HCT116 (cell line): ENCODE measurements at regions not wholly inside any gene's neighbourhood (a gene's known extent, or its start where the extent isn't known, plus 50 kb on each side); places are given as distances from the start of the nearest gene placed in this dataset.

Experiments
- ATAC-seq: fragments of 200-7000 bp; cut with Tn5 transposase; 2 replicates; pipeline ENCODE4 v1.9.1; 2020; ENCODE audit warnings: mild to moderate bottlenecking, moderate library complexity
- BruUV-seq: library from RNA; stranded (reverse); fragments of 400-500 nt; replicated peaks from 2 replicates; lab custom pipeline; 2021; lab: Mats Ljungman, UMichigan
- CTCF ChIA-PET: fragments of 300-600 bp; sonication (Branson Sonifier 250); formaldehyde crosslinking; loops from one replicate; lab custom pipeline; 2021; ENCODE audit warnings: antibody characterized with exemption; lab: Charles Lee
- POLR2A ChIA-PET: fragments of 300-600, 350-600 bp; sonication (Branson Sonifier 250); formaldehyde crosslinking; loops from one replicate; lab custom pipeline; 2021; ENCODE audit warnings: antibody characterized with exemption; lab: Charles Lee
- RAD21 ChIA-PET, 2 experiments: fragments of 300-600 bp; sonication (Branson Sonifier 250); formaldehyde crosslinking; loops; one replicate each; lab custom pipeline; 2023; ENCODE audit warnings: low total read pairs in 2 of 2; ENCODE audit not compliant: uncharacterized antibody in 2 of 2, unreplicated experiment in 2 of 2, low non-redundant PET in 1 of 2; lab: Charles Lee
- DNase-seq: peaks from one replicate; pipeline ENCODE4 v3.0.0-alpha.2; 2010; ENCODE audit warnings: low read depth, low spot score
- H2AFZ ChIP-seq: fragments of 200-600 bp; shearing (Covaris generic), sonication (generic); 2 replicates; pipeline ENCODE4 v1.6.1; 2017; ENCODE audit warnings: low read depth, mixed run types, mixed read lengths, antibody characterized with exemption, low read length; ENCODE audit not compliant: poor library complexity, severe bottlenecking
- H3K27ac ChIP-seq: 2 replicates; pipeline ENCODE4 v1.5.1; 2012; ENCODE audit warnings: low read depth, low read length
- H3K27me3 ChIP-seq: fragments of 200-600 bp; sonication (generic); 2 replicates; pipeline ENCODE4 v1.6.1; 2016; ENCODE audit warnings: mixed run types, low read length, mixed read lengths; ENCODE audit not compliant: insufficient read depth
- H3K36me3 ChIP-seq, 2 experiments: fragments of 200-500 bp in 1 of 2; fragments of 200-600 bp in 1 of 2; sonication (Bioruptor generic) in 1 of 2; sonication (generic) in 1 of 2; 2 replicates each; pipeline versions ENCODE4 v1.5.1 to v1.6.1; 2014 to 2016; ENCODE audit warnings: low read length in 2 of 2, inconsistent platforms in 1 of 2, mixed read lengths in 1 of 2, mixed run types in 1 of 2; ENCODE audit not compliant: insufficient read depth in 2 of 2, control insufficient read depth in 1 of 2
- H3K4me1 ChIP-seq, 2 experiments: fragments of 200-600 bp in 1 of 2; sonication (generic) in 1 of 2; 2 replicates each; pipeline versions ENCODE4 v1.5.1 to v1.6.1; 2012 to 2017; ENCODE audit warnings: low read length in 2 of 2, inconsistent platforms in 1 of 2, mild to moderate bottlenecking in 1 of 2, mixed read lengths in 1 of 2, mixed run types in 1 of 2, moderate library complexity in 1 of 2; ENCODE audit not compliant: insufficient read depth in 2 of 2, control insufficient read depth in 1 of 2
- H3K4me2 ChIP-seq: fragments of 200-600 bp; sonication (generic); 2 replicates; pipeline ENCODE4 v1.6.1; 2017; ENCODE audit warnings: mixed run types, low read length, mixed read lengths
- H3K4me3 ChIP-seq, 2 experiments: fragments of 200-600 bp in 1 of 2; sonication (generic) in 1 of 2; replicated peaks in 1 of 2; 2 replicates each; pipeline ENCODE4 v1.5.1; 2011 to 2016; ENCODE audit warnings: low read length in 2 of 2, control low read depth in 1 of 2, low read depth in 1 of 2, mild to moderate bottlenecking in 1 of 2, mixed read lengths in 1 of 2, mixed run types in 1 of 2
- H3K79me2 ChIP-seq: fragments of 200-600 bp; sonication (generic); 2 replicates; pipeline ENCODE4 v1.6.1; 2017; ENCODE audit warnings: mild to moderate bottlenecking, mixed run types, low read length, moderate library complexity, mixed read lengths; ENCODE audit not compliant: insufficient read depth
- H3K9ac ChIP-seq: fragments of 200-600 bp; sonication (generic); 2 replicates; pipeline ENCODE4 v1.6.1; 2016; ENCODE audit warnings: low read length, mixed read lengths
- H3K9me2 ChIP-seq: fragments of 200-600 bp; sonication (generic), shearing (Covaris generic); 2 replicates; pipeline ENCODE4 v1.6.1; 2017; ENCODE audit warnings: mixed run types, mild to moderate bottlenecking, moderate library complexity; ENCODE audit not compliant: insufficient read depth
- H3K9me3 ChIP-seq, 2 experiments: fragments of 200-500 bp in 1 of 2; fragments of 200-600 bp in 1 of 2; sonication (Bioruptor generic) in 1 of 2; sonication (generic) in 1 of 2; 2 replicates each; pipeline ENCODE4 v1.6.1; 2014 to 2017; ENCODE audit warnings: low read length in 2 of 2, mixed read lengths in 2 of 2, inconsistent platforms in 1 of 2, low read depth in 1 of 2, mild to moderate bottlenecking in 1 of 2, mixed run types in 1 of 2, moderate library complexity in 1 of 2; ENCODE audit not compliant: control insufficient read depth in 1 of 2, insufficient read depth in 1 of 2
- H4K20me1 ChIP-seq: fragments of 200-600 bp; sonication (generic), shearing (Covaris generic); 2 replicates; pipeline ENCODE4 v1.6.1; 2017; ENCODE audit warnings: mixed run types, mild to moderate bottlenecking, moderate library complexity; ENCODE audit not compliant: insufficient read depth
- CBX3 ChIP-seq: IDR thresholded peaks from 2 replicates; pipeline ENCODE4 v1.6.1; 2012; ENCODE audit warnings: low read depth
- CEBPB ChIP-seq: IDR thresholded peaks from 2 replicates; pipeline ENCODE4 v1.6.1; 2012; ENCODE audit warnings: low read depth
- EGR1 ChIP-seq: IDR thresholded peaks from 2 replicates; pipeline ENCODE4 v1.6.1; 2012; ENCODE audit warnings: low read depth
- ELF1 ChIP-seq: IDR thresholded peaks from 2 replicates; pipeline ENCODE4 v1.6.1; 2012; ENCODE audit warnings: low read depth, borderline replicate concordance
- EZH2phosphoT487 ChIP-seq: fragments of 200-600 bp; IDR thresholded peaks from 2 replicates; pipeline ENCODE4 v1.6.1; 2018; ENCODE audit warnings: antibody characterized with exemption, borderline replicate concordance
- FOSL1 ChIP-seq: IDR thresholded peaks from 2 replicates; pipeline ENCODE4 v1.6.1; 2012; ENCODE audit warnings: low read depth
- POLR2A ChIP-seq: IDR thresholded peaks from 2 replicates; pipeline ENCODE4 v1.7.0; 2011; ENCODE audit warnings: borderline replicate concordance; ENCODE audit not compliant: insufficient read depth, insufficient read length; ENCODE audit errors: extremely low read depth
- SP1 ChIP-seq: IDR thresholded peaks from 2 replicates; pipeline ENCODE4 v1.6.1; 2012; ENCODE audit warnings: low read depth
- intact Hi-C: fragments of 100-400 bp; cut with micrococcal nuclease; formaldehyde crosslinking; loops from 2 replicates; pipeline ENCODE4 v1.10.0; 2022
- TF ChIP-seq, protein P1 (sequence below): IDR thresholded peaks from 2 replicates; pipeline ENCODE4 v1.6.1; 2012
- TF ChIP-seq, protein P2 (sequence below): IDR thresholded peaks from 2 replicates; pipeline ENCODE4 v1.6.1; 2011; ENCODE audit warnings: mild to moderate bottlenecking, low read length, moderate library complexity; ENCODE audit not compliant: insufficient replicate concordance; ENCODE audit errors: extremely low read depth

DNA sequence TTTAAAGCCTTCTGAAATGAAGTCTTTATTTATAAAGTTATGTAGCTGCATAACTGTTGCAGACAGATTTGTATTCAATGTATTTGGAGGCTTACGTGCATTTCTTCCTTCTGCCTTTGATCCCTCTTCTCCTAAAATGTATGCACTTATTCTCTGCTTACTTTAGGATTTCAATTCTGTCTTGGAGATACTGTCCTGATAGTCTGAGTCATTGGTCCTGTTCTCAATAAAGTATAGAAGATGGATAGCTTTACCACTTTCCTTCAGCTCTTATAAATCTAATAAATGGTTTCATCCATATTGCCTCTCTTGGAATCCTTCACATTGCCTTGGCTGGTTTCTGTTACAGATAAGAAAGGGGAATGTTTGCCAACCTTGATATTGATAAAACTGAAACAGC lies 430.1 kb upstream of the CAMK1G start (continued):
- TF ChIP-seq, protein P1, sequence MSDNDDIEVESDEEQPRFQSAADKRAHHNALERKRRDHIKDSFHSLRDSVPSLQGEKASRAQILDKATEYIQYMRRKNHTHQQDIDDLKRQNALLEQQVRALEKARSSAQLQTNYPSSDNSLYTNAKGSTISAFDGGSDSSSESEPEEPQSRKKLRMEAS = no peak

DNA sequence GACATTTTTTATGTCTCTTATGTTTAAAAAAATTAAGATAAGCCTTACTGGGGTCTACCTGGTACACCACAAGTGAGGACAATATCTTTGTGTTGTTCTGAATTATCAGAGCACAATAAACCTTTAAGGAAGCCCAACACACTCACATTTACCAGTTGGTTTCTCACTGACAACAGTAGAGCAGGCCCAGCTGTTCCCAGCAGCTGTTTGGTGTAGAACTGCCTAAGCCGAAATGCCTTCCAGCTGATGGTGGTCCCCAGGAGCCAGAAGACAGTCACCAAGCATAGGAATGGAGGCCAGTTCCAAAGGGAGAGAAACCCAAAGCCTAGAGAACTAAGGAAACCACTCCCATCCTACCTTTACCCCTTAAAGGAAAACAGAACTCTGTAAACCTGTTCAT lies 428.6 kb upstream of the CAMK1G start:
- no peaks in the 10 kb centered on the region for H3K9me2 ChIP-seq
- H3K9ac ChIP-seq = no peak overlapping the region
- no peak overlapping the region for H2AFZ ChIP-seq
- RAD21 ChIA-PET = no interaction called here
- no peak overlapping the region for H3K27ac ChIP-seq
- intact Hi-C loops = no loop called here
- TF ChIP-seq ELF1 = no peak
- TF ChIP-seq POLR2A = no peak
- no peak for TF ChIP-seq FOSL1
- TF ChIP-seq CEBPB = no peak
- TF ChIP-seq CBX3 = no peak
- TF ChIP-seq EGR1 = no peak
- TF ChIP-seq SP1 = no peak
- TF ChIP-seq EZH2phosphoT487 = no peak
- TF ChIP-seq, all 23 proteins: peak for 0
- POLR2A ChIA-PET = no interaction called here
- no TSS peak for BruUV-seq
- no peak for DNase-seq
- H3K36me3 ChIP-seq = no peaks in the 10 kb centered on the region
- no peaks in the 10 kb centered on the region for H3K79me2 ChIP-seq
- CTCF ChIA-PET = no interaction called here
- H3K9me3 ChIP-seq = no peaks in the 10 kb centered on the region
- H3K4me3 ChIP-seq = no peak overlapping the region
- no peak overlapping the region for H3K4me2 ChIP-seq
- no peaks in the 10 kb centered on the region for H3K4me1 ChIP-seq
- no peaks in the 10 kb centered on the region for H4K20me1 ChIP-seq
- H3K27me3 ChIP-seq = peaks cover 10% of the 10 kb centered on the region; the same call in 1 of the 2 replicates
- no peak for ATAC-seq

DNA sequence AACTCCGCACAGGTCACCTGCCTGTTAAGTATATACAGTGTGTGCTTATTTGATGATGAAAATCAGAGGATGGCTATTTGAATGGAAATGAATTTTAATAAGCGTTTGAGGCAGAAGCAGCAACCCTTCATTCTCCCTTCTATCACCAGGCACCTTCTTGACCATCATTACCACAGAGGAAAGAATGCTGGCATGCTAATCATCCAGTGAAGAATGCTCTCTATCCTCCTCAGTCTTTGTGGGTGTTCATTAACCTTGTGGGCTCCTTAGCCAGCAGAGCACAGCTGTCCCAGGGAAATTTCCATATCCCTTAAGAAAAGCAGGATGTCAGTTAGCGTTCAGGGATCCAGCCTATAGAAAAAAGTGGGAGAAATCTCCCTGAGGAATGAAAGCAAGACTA lies 428.0 kb upstream of the CAMK1G start:
- intact Hi-C loops = no loop called here
- peaks cover 10% of the 10 kb centered on the region; the same call in 1 of the 2 replicates for H3K27me3 ChIP-seq
- no peaks in the 10 kb centered on the region for H3K9me3 ChIP-seq
- RAD21 ChIA-PET = no interaction called here
- H2AFZ ChIP-seq = no peak overlapping the region
- H3K4me2 ChIP-seq = no peak overlapping the region
- no peak overlapping the region for H3K9ac ChIP-seq
- H3K79me2 ChIP-seq = no peaks in the 10 kb centered on the region
- BruUV-seq = no TSS peak
- ATAC-seq (no peak), DNase-seq (no peak)
- POLR2A ChIA-PET = no interaction called here
- H3K4me3 ChIP-seq = no peak overlapping the region
- no peak overlapping the region for H3K27ac ChIP-seq
- CTCF ChIA-PET = no interaction called here
- TF ChIP-seq CBX3 = no peak
- no peak for TF ChIP-seq EZH2phosphoT487
- TF ChIP-seq, protein P2, sequence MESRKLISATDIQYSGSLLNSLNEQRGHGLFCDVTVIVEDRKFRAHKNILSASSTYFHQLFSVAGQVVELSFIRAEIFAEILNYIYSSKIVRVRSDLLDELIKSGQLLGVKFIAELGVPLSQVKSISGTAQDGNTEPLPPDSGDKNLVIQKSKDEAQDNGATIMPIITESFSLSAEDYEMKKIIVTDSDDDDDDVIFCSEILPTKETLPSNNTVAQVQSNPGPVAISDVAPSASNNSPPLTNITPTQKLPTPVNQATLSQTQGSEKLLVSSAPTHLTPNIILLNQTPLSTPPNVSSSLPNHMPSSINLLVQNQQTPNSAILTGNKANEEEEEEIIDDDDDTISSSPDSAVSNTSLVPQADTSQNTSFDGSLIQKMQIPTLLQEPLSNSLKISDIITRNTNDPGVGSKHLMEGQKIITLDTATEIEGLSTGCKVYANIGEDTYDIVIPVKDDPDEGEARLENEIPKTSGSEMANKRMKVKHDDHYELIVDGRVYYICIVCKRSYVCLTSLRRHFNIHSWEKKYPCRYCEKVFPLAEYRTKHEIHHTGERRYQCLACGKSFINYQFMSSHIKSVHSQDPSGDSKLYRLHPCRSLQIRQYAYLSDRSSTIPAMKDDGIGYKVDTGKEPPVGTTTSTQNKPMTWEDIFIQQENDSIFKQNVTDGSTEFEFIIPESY = no peak
- H3K9me2 ChIP-seq = no peaks in the 10 kb centered on the region
- H4K20me1 ChIP-seq = no peaks in the 10 kb centered on the region
- no peaks in the 10 kb centered on the region for H3K4me1 ChIP-seq
- H3K36me3 ChIP-seq = no peaks in the 10 kb centered on the region
